Stimulated activated naive CD8-positive, alpha-beta T cell treated with anti-CD3 and anti-CD28 coated beads, Interleukin-15, Interleukin-2, amounts not matched to agents 100 ng/mL and 50 ng/mL, for 24 hours (primary cell): ENCODE measurements at regions not wholly inside any gene's neighbourhood (a gene's known extent, or its start where the extent isn't known, plus 50 kb on each side); places are given as distances from the start of the nearest gene placed in this dataset.
"Not testable (repeated sequence)": the region's sequence is repeated elsewhere in the genome, so short reads cannot be mapped to it uniquely, and the experiment has no call there.

Experiments
- H3K27ac Mint-ChIP-seq: one replicate; pipeline ENCODE4 v1.8.0; 2021; ENCODE audit warnings: mild to moderate bottlenecking, mixed read lengths
- H3K27me3 Mint-ChIP-seq: one replicate; pipeline ENCODE4 v1.8.0; 2021; ENCODE audit warnings: mixed read lengths
- H3K36me3 Mint-ChIP-seq: one replicate; pipeline ENCODE4 v1.8.0; 2021; ENCODE audit warnings: low read depth, mixed read lengths
- H3K4me1 Mint-ChIP-seq: one replicate; pipeline ENCODE4 v1.8.0; 2021; ENCODE audit warnings: low read depth, mixed read lengths
- H3K4me3 Mint-ChIP-seq: one replicate; pipeline ENCODE4 v1.8.0; 2021; ENCODE audit warnings: mild to moderate bottlenecking, mixed read lengths
- H3K9me3 Mint-ChIP-seq: one replicate; pipeline ENCODE4 v1.8.0; 2021; ENCODE audit warnings: mixed read lengths

- not testable (repeated sequence) for H3K27me3 Mint-ChIP-seq
Measured at GRCh38 chr17:16874216-16874615, 97.7 kb downstream of the TNFRSF13B start.

GRCh38 chr17:16873174-16874035 lies 98.5 kb downstream of the TNFRSF13B start:
- Mint-ChIP-seq H3K36me3 (no peaks in the 10 kb centered on the region), H3K9me3 (peaks cover 6% of the 10 kb centered on the region), H3K4me3 (no peak overlapping the region), H3K27me3 (peaks cover 6% of the 10 kb centered on the region), H3K4me1 (no peaks in the 10 kb centered on the region), H3K27ac (no peak overlapping the region)

More at GRCh38 chr17:16874216-16874615, 97.7 kb downstream of the TNFRSF13B start:
- H3K4me3 Mint-ChIP-seq, H3K4me1 Mint-ChIP-seq, H3K27ac Mint-ChIP-seq, H3K36me3 Mint-ChIP-seq, H3K9me3 Mint-ChIP-seq: not testable (repeated sequence)

- Mint-ChIP-seq H3K9me3 (peaks cover 6% of the 10 kb centered on the region), H3K4me1 (no peaks in the 10 kb centered on the region), H3K36me3 (no peaks in the 10 kb centered on the region), H3K27me3 (peaks cover 6% of the 10 kb centered on the region), H3K4me3 (no peak overlapping the region), H3K27ac (no peak overlapping the region)
Measured at GRCh38 chr17:16872351-16873173, 99.4 kb downstream of the TNFRSF13B start.

GRCh38 chr17:16871446-16872190 lies 100.3 kb downstream of the TNFRSF13B start:
- H3K27ac Mint-ChIP-seq, H3K9me3 Mint-ChIP-seq, H3K4me3 Mint-ChIP-seq, H3K4me1 Mint-ChIP-seq, H3K27me3 Mint-ChIP-seq, H3K36me3 Mint-ChIP-seq: not testable (repeated sequence)

GRCh38 chr17:16870253-16871245 lies 101.4 kb downstream of the TNFRSF13B start:
- Mint-ChIP-seq H3K9me3 (no peaks in the 10 kb centered on the region), H3K36me3 (no peaks in the 10 kb centered on the region), H3K27me3 (no peaks in the 10 kb centered on the region), H3K27ac (no peak overlapping the region), H3K4me3 (no peak overlapping the region), H3K4me1 (no peaks in the 10 kb centered on the region)

GRCh38 chr17:16869531-16870252 lies 102.2 kb downstream of the TNFRSF13B start:
- not testable (repeated sequence) for H3K4me3 Mint-ChIP-seq, H3K4me1 Mint-ChIP-seq, H3K9me3 Mint-ChIP-seq, H3K27me3 Mint-ChIP-seq, H3K36me3 Mint-ChIP-seq, H3K27ac Mint-ChIP-seq

- H3K4me1 Mint-ChIP-seq, H3K27ac Mint-ChIP-seq, H3K9me3 Mint-ChIP-seq, H3K36me3 Mint-ChIP-seq, H3K27me3 Mint-ChIP-seq, H3K4me3 Mint-ChIP-seq: not testable (repeated sequence)
Measured at GRCh38 chr17:16868616-16869015, 103.3 kb downstream of the TNFRSF13B start.

GRCh38 chr17:16867545-16867944 lies 104.4 kb downstream of the TNFRSF13B start:
- not testable (repeated sequence) for H3K9me3 Mint-ChIP-seq, H3K4me3 Mint-ChIP-seq, H3K36me3 Mint-ChIP-seq, H3K27ac Mint-ChIP-seq, H3K4me1 Mint-ChIP-seq, H3K27me3 Mint-ChIP-seq

- not testable (repeated sequence) for H3K36me3 Mint-ChIP-seq, H3K4me1 Mint-ChIP-seq, H3K27ac Mint-ChIP-seq, H3K4me3 Mint-ChIP-seq, H3K27me3 Mint-ChIP-seq, H3K9me3 Mint-ChIP-seq
Measured at GRCh38 chr17:16866841-16867240, 105.1 kb downstream of the TNFRSF13B start.

- Mint-ChIP-seq H3K36me3 (no peaks in the 10 kb centered on the region), H3K27ac (no peak overlapping the region), H3K9me3 (no peaks in the 10 kb centered on the region), H3K27me3 (no peaks in the 10 kb centered on the region), H3K4me1 (no peaks in the 10 kb centered on the region), H3K4me3 (no peak overlapping the region)
Measured at GRCh38 chr17:16866436-16866835, 105.5 kb downstream of the TNFRSF13B start.

GRCh38 chr17:16865704-16866103 lies 106.2 kb downstream of the TNFRSF13B start:
- H3K36me3 Mint-ChIP-seq, H3K4me1 Mint-ChIP-seq, H3K27ac Mint-ChIP-seq, H3K9me3 Mint-ChIP-seq, H3K4me3 Mint-ChIP-seq, H3K27me3 Mint-ChIP-seq: not testable (repeated sequence)

- H3K9me3 Mint-ChIP-seq, H3K36me3 Mint-ChIP-seq, H3K4me3 Mint-ChIP-seq, H3K27ac Mint-ChIP-seq, H3K27me3 Mint-ChIP-seq, H3K4me1 Mint-ChIP-seq: not testable (repeated sequence)
Measured at GRCh38 chr17:16865077-16865613, 106.8 kb downstream of the TNFRSF13B start.

- not testable (repeated sequence) for H3K4me1 Mint-ChIP-seq, H3K27me3 Mint-ChIP-seq, H3K27ac Mint-ChIP-seq, H3K4me3 Mint-ChIP-seq, H3K36me3 Mint-ChIP-seq, H3K9me3 Mint-ChIP-seq
Measured at GRCh38 chr17:16864462-16865076, 107.3 kb downstream of the TNFRSF13B start.
